MCF 10A (cell line): ENCODE measurements at regions not wholly inside any gene's neighbourhood (a gene's known extent, or its start where the extent isn't known, plus 50 kb on each side); places are given as distances from the start of the nearest gene placed in this dataset.
A peak's percentile ranks its signal among the peaks of the same experiment; 100 is the strongest.
"Not testable (repeated sequence)": the region's sequence is repeated elsewhere in the genome, so short reads cannot be mapped to it uniquely, and the experiment has no call there.

Experiments used
- BruUV-seq: library from RNA; stranded (reverse); fragments of 400-500 nt; replicated peaks from 2 replicates; lab custom pipeline; 2021; lab: Mats Ljungman, UMichigan
- CTCF ChIA-PET: fragments of 300-600 bp; sonication (Branson Sonifier 250); formaldehyde crosslinking; extraction: SDS; loops from one replicate; lab custom pipeline; 2021; ENCODE audit warnings: antibody characterized with exemption, inconsistent platforms; lab: Yijun Ruan, JAX
- POLR2A ChIA-PET: fragments of 300-600, 350-650 bp; sonication (Branson Sonifier 250); formaldehyde crosslinking; extraction: SDS; loops from one replicate; lab custom pipeline; 2020; ENCODE audit warnings: antibody characterized with exemption, inconsistent platforms; lab: Yijun Ruan, JAX
- DNase-seq: peaks from one replicate; pipeline ENCODE4 v3.0.0-alpha.2; 2018; ENCODE audit not compliant: unreplicated experiment
- H3K27ac Mint-ChIP-seq: one replicate; pipeline ENCODE4 v1.8.0; 2022; ENCODE audit warnings: mild to moderate bottlenecking, low read depth, mixed read lengths; ENCODE audit not compliant: unreplicated experiment
- H3K27me3 Mint-ChIP-seq: one replicate; pipeline ENCODE4 v1.8.0; 2022; ENCODE audit warnings: mixed read lengths; ENCODE audit not compliant: insufficient read depth, unreplicated experiment
- H3K36me3 Mint-ChIP-seq: one replicate; pipeline ENCODE4 v1.8.0; 2022; ENCODE audit warnings: mild to moderate bottlenecking, moderate library complexity, mixed read lengths; ENCODE audit not compliant: insufficient read depth, unreplicated experiment
- H3K4me1 Mint-ChIP-seq: one replicate; pipeline ENCODE4 v1.8.0; 2022; ENCODE audit warnings: mixed read lengths; ENCODE audit not compliant: insufficient read depth, unreplicated experiment
- H3K4me3 Mint-ChIP-seq: one replicate; pipeline ENCODE4 v1.8.0; 2022; ENCODE audit warnings: mild to moderate bottlenecking, moderate library complexity, mixed read lengths; ENCODE audit not compliant: unreplicated experiment
- H3K9me3 Mint-ChIP-seq: one replicate; pipeline ENCODE4 v1.8.0; 2022; ENCODE audit warnings: mixed read lengths; ENCODE audit not compliant: unreplicated experiment
- intact Hi-C: fragments of 100-400 bp; cut with micrococcal nuclease; formaldehyde crosslinking; loops from 2 replicates; pipeline ENCODE4 v1.14.1; 2022
- TF ChIP-seq, protein P1 (sequence below): fragments of 200-600 bp; IDR thresholded peaks from one replicate; pipeline ENCODE4 v1.8.0; 2022; ENCODE audit warnings: antibody characterized with exemption, mild to moderate bottlenecking; ENCODE audit not compliant: unreplicated experiment

DNA sequence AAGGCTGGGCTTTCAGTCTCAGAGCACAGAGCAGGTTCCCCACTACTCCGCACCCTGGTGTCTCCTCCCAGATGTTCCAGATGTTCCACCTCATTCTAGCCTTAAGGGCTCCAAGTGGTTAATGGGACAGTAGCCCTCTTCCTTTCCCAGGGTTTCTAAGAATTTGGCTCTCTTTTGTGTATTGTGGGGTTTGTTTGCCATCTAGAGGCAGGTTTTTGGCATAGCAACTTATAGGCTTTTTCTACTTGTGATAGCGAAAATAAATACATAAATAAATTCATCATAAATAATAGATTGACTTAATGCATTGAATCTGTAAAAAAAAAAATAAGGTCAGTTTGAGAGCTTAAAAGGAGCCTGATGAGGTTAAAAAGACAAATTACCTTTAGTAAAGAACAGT lies 86.1 kb upstream of the XKR3 start:
- POLR2A ChIA-PET, DNase-seq, H3K9me3 Mint-ChIP-seq, BruUV-seq, H3K4me3 Mint-ChIP-seq, intact Hi-C loops, H3K27me3 Mint-ChIP-seq, H3K4me1 Mint-ChIP-seq, H3K27ac Mint-ChIP-seq, H3K36me3 Mint-ChIP-seq: not testable (repeated sequence)
- TF ChIP-seq, protein P1, sequence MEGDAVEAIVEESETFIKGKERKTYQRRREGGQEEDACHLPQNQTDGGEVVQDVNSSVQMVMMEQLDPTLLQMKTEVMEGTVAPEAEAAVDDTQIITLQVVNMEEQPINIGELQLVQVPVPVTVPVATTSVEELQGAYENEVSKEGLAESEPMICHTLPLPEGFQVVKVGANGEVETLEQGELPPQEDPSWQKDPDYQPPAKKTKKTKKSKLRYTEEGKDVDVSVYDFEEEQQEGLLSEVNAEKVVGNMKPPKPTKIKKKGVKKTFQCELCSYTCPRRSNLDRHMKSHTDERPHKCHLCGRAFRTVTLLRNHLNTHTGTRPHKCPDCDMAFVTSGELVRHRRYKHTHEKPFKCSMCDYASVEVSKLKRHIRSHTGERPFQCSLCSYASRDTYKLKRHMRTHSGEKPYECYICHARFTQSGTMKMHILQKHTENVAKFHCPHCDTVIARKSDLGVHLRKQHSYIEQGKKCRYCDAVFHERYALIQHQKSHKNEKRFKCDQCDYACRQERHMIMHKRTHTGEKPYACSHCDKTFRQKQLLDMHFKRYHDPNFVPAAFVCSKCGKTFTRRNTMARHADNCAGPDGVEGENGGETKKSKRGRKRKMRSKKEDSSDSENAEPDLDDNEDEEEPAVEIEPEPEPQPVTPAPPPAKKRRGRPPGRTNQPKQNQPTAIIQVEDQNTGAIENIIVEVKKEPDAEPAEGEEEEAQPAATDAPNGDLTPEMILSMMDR, result peak; percentile 5
- CTCF ChIA-PET, result interaction anchor here (0.5 to 1.3 kb wide), 4 partner anchors 136 to 254 kb away, joined by 3 to 5 read pairs (median 4); no protein-coding TSS in a partner anchor

- intact Hi-C loops, H3K9me3 Mint-ChIP-seq, POLR2A ChIA-PET, CTCF ChIA-PET, H3K27ac Mint-ChIP-seq, BruUV-seq, H3K27me3 Mint-ChIP-seq, H3K36me3 Mint-ChIP-seq: not testable (repeated sequence)
- peaks cover 18% of the 10 kb centered on the region for H3K4me1 Mint-ChIP-seq
- peak; percentile 34 for DNase-seq
- H3K4me3 Mint-ChIP-seq, result peak overlapping the region; percentile 7
These were observed 76.8 kb upstream of the XKR3 start for GRCh38 chr22:16902051-16902450.

DNA sequence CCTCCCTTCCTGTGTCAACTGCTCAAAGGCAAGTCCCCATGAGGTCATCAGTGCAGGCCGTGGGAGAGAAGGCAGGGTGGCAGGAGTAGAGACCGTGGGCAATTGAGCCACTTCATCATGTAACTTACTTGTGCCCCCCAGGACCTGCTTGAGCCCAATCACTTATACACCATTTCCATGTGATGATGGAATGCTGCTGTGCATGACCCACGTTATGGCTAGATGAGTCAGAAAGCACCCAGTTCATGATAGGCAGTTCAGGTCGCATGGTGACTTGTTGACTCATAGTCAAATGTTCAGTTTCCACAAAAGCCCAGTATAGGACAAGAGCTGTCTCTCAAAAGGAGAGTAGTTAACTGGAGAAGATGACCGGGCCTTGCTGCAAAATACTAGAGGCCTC lies 76.4 kb upstream of the XKR3 start:
- BruUV-seq, intact Hi-C loops, H3K36me3 Mint-ChIP-seq, CTCF ChIA-PET, POLR2A ChIA-PET, H3K27me3 Mint-ChIP-seq, H3K9me3 Mint-ChIP-seq, H3K4me3 Mint-ChIP-seq: not testable (repeated sequence)
- DNase-seq, result peak; percentile 34
- Mint-ChIP-seq H3K27ac (peak overlapping the region; percentile 46), H3K4me1 (peaks cover 18% of the 10 kb centered on the region)

GRCh38 chr22:16899358-16899757 lies 74.1 kb upstream of the XKR3 start:
- not testable (repeated sequence) for H3K36me3 Mint-ChIP-seq, BruUV-seq

DNA sequence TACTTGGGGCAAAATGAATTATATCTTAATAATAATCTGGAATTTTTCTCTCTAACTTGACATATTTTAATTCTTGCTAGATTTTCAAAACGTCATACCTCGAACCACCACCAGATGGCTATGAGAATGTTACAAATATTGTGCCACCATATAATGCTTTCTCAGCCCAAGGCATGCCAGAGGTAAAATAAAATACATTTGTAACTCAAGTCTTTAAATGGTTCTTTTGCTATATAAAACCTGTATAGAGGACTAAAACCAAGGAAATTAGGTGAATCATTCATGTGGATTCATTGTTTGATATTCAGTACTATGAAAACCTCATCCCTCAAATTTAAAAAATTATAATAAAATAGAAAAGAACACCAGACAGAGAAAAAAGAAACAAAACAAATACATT lies 72.2 kb upstream of the XKR3 start:
- intact Hi-C loops, BruUV-seq, POLR2A ChIA-PET, H3K27ac Mint-ChIP-seq, H3K36me3 Mint-ChIP-seq, H3K4me3 Mint-ChIP-seq, H3K27me3 Mint-ChIP-seq, DNase-seq, H3K9me3 Mint-ChIP-seq: not testable (repeated sequence)
- H3K4me1 Mint-ChIP-seq, result peaks cover 18% of the 10 kb centered on the region
- CTCF ChIA-PET, result interaction anchor here (1.2 to 2.2 kb wide), 2 partner anchors 123 to 161 kb away, joined by 4 to 5 read pairs; no protein-coding TSS in a partner anchor

More at GRCh38 chr22:16899358-16899757, 74.1 kb upstream of the XKR3 start:
- DNase-seq, H3K27me3 Mint-ChIP-seq, POLR2A ChIA-PET, intact Hi-C loops, H3K27ac Mint-ChIP-seq, CTCF ChIA-PET, H3K4me3 Mint-ChIP-seq, H3K9me3 Mint-ChIP-seq: not testable (repeated sequence)
- H3K4me1 Mint-ChIP-seq, result peaks cover 18% of the 10 kb centered on the region

DNA sequence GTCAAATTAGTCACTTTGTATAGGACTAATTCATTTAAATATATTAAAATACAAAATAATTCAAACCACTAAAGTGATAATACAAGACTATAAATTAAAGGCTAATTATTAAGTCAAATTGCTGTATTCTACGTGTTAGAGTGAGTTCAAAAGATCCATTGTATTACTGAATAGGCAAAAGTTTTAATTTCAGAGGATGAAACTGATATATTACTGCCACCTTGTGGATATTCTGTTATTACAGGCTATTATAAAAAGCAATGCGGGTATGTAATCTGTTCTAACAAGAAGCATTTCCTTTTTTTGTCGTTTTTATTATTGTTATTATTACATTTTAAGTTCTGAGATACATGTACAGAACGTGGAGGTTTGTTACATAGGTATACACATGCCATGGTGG lies 66.7 kb upstream of the XKR3 start:
- not testable (repeated sequence) for H3K9me3 Mint-ChIP-seq, H3K4me3 Mint-ChIP-seq, H3K27ac Mint-ChIP-seq, H3K27me3 Mint-ChIP-seq, H3K36me3 Mint-ChIP-seq, H3K4me1 Mint-ChIP-seq, DNase-seq, BruUV-seq
- CTCF ChIA-PET, result interaction anchor here (0.6 kb wide), 1 partner anchor 130 kb away, joined by 3 read pairs; no protein-coding TSS in a partner anchor
- intact Hi-C loops, result loop anchor here (5.0 kb wide), 1 partner anchor 120 kb away; no protein-coding TSS in a partner anchor
- POLR2A ChIA-PET, result interaction anchor here (1.1 kb wide), 1 partner anchor 117 kb away, joined by 5 read pairs; no protein-coding TSS in a partner anchor
- TF ChIP-seq, protein P1, result peak; percentile 15

DNA sequence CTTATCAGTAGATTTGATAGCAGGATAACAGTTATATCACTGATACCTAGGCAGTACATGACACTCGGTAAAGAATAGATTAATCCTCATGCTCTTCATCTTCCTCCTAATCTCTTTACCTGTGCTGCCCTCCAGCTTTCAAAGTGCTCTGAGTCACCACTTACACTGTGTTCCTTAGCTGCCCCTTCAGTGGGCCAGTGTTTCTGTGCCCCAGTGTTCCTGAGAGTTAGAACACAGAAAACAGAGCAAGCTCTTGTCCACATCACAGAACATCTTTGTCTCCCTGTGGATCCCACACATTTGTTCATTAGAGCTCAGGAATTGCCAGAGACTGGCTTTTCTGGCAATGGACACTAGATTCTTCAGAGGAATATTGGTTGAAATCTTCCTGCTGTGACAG lies 51.1 kb upstream of the XKR3 start:
- DNase-seq, H3K27me3 Mint-ChIP-seq, H3K4me1 Mint-ChIP-seq, H3K4me3 Mint-ChIP-seq, H3K27ac Mint-ChIP-seq, POLR2A ChIA-PET, H3K36me3 Mint-ChIP-seq, BruUV-seq, H3K9me3 Mint-ChIP-seq, intact Hi-C loops: not testable (repeated sequence)
- CTCF ChIA-PET, result interaction anchor here (2.6 kb wide), 1 partner anchor 102 kb away, joined by 7 read pairs; no protein-coding TSS in a partner anchor
